HepG2 (cell line): ENCODE measurements at regions not wholly inside any gene's neighbourhood (a gene's known extent, or its start where the extent isn't known, plus 50 kb on each side); places are given as distances from the start of the nearest gene placed in this dataset.

Experiments used
- ADNP ChIP-seq: sonication (generic); formaldehyde crosslinking; IDR thresholded peaks from 2 replicates; pipeline ENCODE4 v1.4.0; 2020; ENCODE audit warnings: missing genetic modification reagents
- HNRNPUL1 ChIP-seq: fragments of 200-400 bp; formaldehyde crosslinking; IDR thresholded peaks from 2 replicates; pipeline ENCODE4 v1.6.1; 2017; ENCODE audit warnings: low read depth, mild to moderate bottlenecking, low read length, moderate library complexity
- HOXA9 ChIP-seq: sonication (generic); formaldehyde crosslinking; IDR thresholded peaks from 2 replicates; pipeline ENCODE4 v1.8.1; 2022; ENCODE audit warnings: missing genetic modification reagents, mild to moderate bottlenecking, moderate library complexity, borderline replicate concordance
- MTA3 ChIP-seq: sonication (generic); formaldehyde crosslinking; IDR thresholded peaks from 2 replicates; pipeline ENCODE4 v1.4.0; 2020; ENCODE audit warnings: missing genetic modification reagents
- REST ChIP-seq, 2 experiments: IDR thresholded peaks; 2 replicates each; pipeline ENCODE4 v1.6.1; 2011 to 2012; ENCODE audit warnings: low read length in 2 of 2, borderline replicate concordance in 1 of 2, low read depth in 1 of 2, mild to moderate bottlenecking in 1 of 2, moderate library complexity in 1 of 2
- RFX5 ChIP-seq: IDR thresholded peaks from 2 replicates; pipeline ENCODE4 v1.6.1; 2011; ENCODE audit warnings: low read depth, low read length, improper control_type of control experiment
- TCF12 ChIP-seq, 2 experiments: fragments of 450-650 bp in 1 of 2; sonication (generic) in 1 of 2; formaldehyde crosslinking in 1 of 2; IDR thresholded peaks; 2 replicates each; pipeline versions ENCODE4 v1.6.1 to v1.8.0; 2017 to 2022; ENCODE audit warnings: antibody characterized with exemption in 1 of 2, mild to moderate bottlenecking in 1 of 2, missing genetic modification reagents in 1 of 2, moderate library complexity in 1 of 2
- THAP11 ChIP-seq: IDR thresholded peaks from 2 replicates; pipeline ENCODE4 v1.6.1; 2016; ENCODE audit warnings: missing biosample characterization, missing genetic modification reagents
- ZBTB3 ChIP-seq: sonication (generic); formaldehyde crosslinking; IDR thresholded peaks from 2 replicates; pipeline ENCODE4 v1.4.0; 2020; ENCODE audit warnings: low read depth, mild to moderate bottlenecking, moderate library complexity, missing genetic modification reagents, borderline replicate concordance
- ZC3H4 ChIP-seq: sonication (generic); formaldehyde crosslinking; IDR thresholded peaks from 2 replicates; pipeline ENCODE4 v1.4.0; 2020; ENCODE audit warnings: missing genetic modification reagents, borderline replicate concordance
- ZNF337 ChIP-seq: sonication (generic); formaldehyde crosslinking; IDR thresholded peaks from 2 replicates; pipeline ENCODE4 v1.5.1; 2020; ENCODE audit warnings: missing genetic modification reagents, low read depth, mild to moderate bottlenecking, borderline replicate concordance
- TF ChIP-seq, protein P1 (sequence below): sonication (generic); formaldehyde crosslinking; IDR thresholded peaks from 2 replicates; pipeline ENCODE4 v1.5.0; 2020; ENCODE audit warnings: mild to moderate bottlenecking, missing genetic modification reagents, moderate library complexity
- TF ChIP-seq, protein P2 (sequence below): sonication (generic); formaldehyde crosslinking; IDR thresholded peaks from 2 replicates; pipeline ENCODE4 v1.4.0; 2020; ENCODE audit warnings: missing genetic modification reagents
- TF ChIP-seq, protein P3 (sequence below): IDR thresholded peaks from 2 replicates; pipeline ENCODE4 v1.6.1; 2016; ENCODE audit warnings: low read depth

GRCh38 chr1:196152975-196153374, 455.3 kb downstream of the KCNT2 start:
- TF ChIP-seq, protein P1, sequence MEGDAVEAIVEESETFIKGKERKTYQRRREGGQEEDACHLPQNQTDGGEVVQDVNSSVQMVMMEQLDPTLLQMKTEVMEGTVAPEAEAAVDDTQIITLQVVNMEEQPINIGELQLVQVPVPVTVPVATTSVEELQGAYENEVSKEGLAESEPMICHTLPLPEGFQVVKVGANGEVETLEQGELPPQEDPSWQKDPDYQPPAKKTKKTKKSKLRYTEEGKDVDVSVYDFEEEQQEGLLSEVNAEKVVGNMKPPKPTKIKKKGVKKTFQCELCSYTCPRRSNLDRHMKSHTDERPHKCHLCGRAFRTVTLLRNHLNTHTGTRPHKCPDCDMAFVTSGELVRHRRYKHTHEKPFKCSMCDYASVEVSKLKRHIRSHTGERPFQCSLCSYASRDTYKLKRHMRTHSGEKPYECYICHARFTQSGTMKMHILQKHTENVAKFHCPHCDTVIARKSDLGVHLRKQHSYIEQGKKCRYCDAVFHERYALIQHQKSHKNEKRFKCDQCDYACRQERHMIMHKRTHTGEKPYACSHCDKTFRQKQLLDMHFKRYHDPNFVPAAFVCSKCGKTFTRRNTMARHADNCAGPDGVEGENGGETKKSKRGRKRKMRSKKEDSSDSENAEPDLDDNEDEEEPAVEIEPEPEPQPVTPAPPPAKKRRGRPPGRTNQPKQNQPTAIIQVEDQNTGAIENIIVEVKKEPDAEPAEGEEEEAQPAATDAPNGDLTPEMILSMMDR, result no peak
- TF ChIP-seq HOXA9 (CRISPR knock-in tag) (no peak), THAP11 (no peak), ZNF337 (CRISPR knock-in tag) (no peak), ZBTB3 (CRISPR knock-in tag) (no peak), HNRNPUL1 (no peak), ZC3H4 (CRISPR knock-in tag) (no peak), REST (IDR thresholded peaks at IDR 0.05; ENCODE audit: borderline replicate concordance in 1 of 2, low read depth in 1 of 2, low read length in 2 of 2) (no peak), TCF12 (IDR thresholded peaks at IDR 0.05) (no peak), TCF12 (CRISPR knock-in tag; IDR thresholded peaks at IDR 0.05) (no peak), MTA3 (no peak), ADNP (no peak), RFX5 (no peak)
- TF ChIP-seq, protein P2, sequence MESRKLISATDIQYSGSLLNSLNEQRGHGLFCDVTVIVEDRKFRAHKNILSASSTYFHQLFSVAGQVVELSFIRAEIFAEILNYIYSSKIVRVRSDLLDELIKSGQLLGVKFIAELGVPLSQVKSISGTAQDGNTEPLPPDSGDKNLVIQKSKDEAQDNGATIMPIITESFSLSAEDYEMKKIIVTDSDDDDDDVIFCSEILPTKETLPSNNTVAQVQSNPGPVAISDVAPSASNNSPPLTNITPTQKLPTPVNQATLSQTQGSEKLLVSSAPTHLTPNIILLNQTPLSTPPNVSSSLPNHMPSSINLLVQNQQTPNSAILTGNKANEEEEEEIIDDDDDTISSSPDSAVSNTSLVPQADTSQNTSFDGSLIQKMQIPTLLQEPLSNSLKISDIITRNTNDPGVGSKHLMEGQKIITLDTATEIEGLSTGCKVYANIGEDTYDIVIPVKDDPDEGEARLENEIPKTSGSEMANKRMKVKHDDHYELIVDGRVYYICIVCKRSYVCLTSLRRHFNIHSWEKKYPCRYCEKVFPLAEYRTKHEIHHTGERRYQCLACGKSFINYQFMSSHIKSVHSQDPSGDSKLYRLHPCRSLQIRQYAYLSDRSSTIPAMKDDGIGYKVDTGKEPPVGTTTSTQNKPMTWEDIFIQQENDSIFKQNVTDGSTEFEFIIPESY (CRISPR knock-in tag), result no peak
- TF ChIP-seq, protein P3, sequence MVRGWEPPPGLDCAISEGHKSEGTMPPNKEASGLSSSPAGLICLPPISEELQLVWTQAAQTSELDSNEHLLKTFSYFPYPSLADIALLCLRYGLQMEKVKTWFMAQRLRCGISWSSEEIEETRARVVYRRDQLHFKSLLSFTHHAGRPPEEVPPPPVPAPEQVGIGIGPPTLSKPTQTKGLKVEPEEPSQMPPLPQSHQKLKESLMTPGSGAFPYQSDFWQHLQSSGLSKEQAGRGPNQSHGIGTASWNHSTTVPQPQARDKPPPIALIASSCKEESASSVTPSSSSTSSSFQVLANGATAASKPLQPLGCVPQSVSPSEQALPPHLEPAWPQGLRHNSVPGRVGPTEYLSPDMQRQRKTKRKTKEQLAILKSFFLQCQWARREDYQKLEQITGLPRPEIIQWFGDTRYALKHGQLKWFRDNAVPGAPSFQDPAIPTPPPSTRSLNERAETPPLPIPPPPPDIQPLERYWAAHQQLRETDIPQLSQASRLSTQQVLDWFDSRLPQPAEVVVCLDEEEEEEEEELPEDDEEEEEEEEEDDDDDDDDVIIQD (CRISPR knock-in tag), result no peak
